Esophagus muscularis mucosa (tissue), 3 donors: ENCODE measurements at regions not wholly inside any gene's neighbourhood (a gene's known extent, or its start where the extent isn't known, plus 50 kb on each side); places are given as distances from the start of the nearest gene placed in this dataset.

Experiments used
- CTCF ChIP-seq, 3 experiments: fragments of 200-600 bp in 2 of 3; fragments of 450-650 bp in 1 of 3; sonication (generic) in 2 of 3; IDR thresholded peaks; one replicate each; pipeline ENCODE4 v1.5.1; 2017 to 2019; ENCODE audit warnings: antibody characterized with exemption in 3 of 3, mild to moderate bottlenecking in 2 of 3, moderate library complexity in 1 of 3
- POLR2AphosphoS5 ChIP-seq, 2 donors: sonication (generic); formaldehyde crosslinking; IDR thresholded peaks; one replicate each; pipeline ENCODE4 v1.6.1; 2017; ENCODE audit warnings: antibody characterized with exemption in 2 of 2

GRCh38 chr11:80167766-80168165 lies 726.9 kb upstream of the TENM4 start:
- TF ChIP-seq CTCF (IDR thresholded peaks at IDR 0.05) (no peak), POLR2AphosphoS5 (IDR thresholded peaks at IDR 0.05) (no peak)
